ENCODE measurements at regions not wholly inside any gene's neighbourhood (a gene's known extent, or its start where the extent isn't known, plus 50 kb on each side); places are given as distances from the start of the nearest gene placed in this dataset.

- TF ChIP-seq ZNF571 (tag by site-specific recombination; IDR thresholded peaks at IDR 0.05) (no peak), CTCF (tag by site-specific recombination; IDR thresholded peaks at IDR 0.05) (no peak), TRIM28 (IDR thresholded peaks at IDR 0.05; ENCODE audit: borderline replicate concordance, low read length) (no peak), ZNF626 (tag by site-specific recombination; IDR thresholded peaks at IDR 0.05) (no peak), ZNF623 (tag by site-specific recombination; IDR thresholded peaks at IDR 0.05) (no peak), ELK4 (IDR thresholded peaks at IDR 0.05; ENCODE audit: borderline replicate concordance, low read depth, low read length) (no peak), MZF1 (tag by site-specific recombination; IDR thresholded peaks at IDR 0.05; ENCODE audit: borderline replicate concordance) (no peak), KLF17 (tag by site-specific recombination; IDR thresholded peaks at IDR 0.05) (no peak), ZNF138 (tag by site-specific recombination; IDR thresholded peaks at IDR 0.05; ENCODE audit: borderline replicate concordance) (no peak), ZNF274 (IDR thresholded peaks at IDR 0.05; ENCODE audit: low read length) (no peak), ZNF274 (tag by site-specific recombination; IDR thresholded peaks at IDR 0.05; ENCODE audit: borderline replicate concordance) (no peak), REST (tag by site-specific recombination; IDR thresholded peaks at IDR 0.05) (no peak)
- TF ChIP-seq, protein P1, sequence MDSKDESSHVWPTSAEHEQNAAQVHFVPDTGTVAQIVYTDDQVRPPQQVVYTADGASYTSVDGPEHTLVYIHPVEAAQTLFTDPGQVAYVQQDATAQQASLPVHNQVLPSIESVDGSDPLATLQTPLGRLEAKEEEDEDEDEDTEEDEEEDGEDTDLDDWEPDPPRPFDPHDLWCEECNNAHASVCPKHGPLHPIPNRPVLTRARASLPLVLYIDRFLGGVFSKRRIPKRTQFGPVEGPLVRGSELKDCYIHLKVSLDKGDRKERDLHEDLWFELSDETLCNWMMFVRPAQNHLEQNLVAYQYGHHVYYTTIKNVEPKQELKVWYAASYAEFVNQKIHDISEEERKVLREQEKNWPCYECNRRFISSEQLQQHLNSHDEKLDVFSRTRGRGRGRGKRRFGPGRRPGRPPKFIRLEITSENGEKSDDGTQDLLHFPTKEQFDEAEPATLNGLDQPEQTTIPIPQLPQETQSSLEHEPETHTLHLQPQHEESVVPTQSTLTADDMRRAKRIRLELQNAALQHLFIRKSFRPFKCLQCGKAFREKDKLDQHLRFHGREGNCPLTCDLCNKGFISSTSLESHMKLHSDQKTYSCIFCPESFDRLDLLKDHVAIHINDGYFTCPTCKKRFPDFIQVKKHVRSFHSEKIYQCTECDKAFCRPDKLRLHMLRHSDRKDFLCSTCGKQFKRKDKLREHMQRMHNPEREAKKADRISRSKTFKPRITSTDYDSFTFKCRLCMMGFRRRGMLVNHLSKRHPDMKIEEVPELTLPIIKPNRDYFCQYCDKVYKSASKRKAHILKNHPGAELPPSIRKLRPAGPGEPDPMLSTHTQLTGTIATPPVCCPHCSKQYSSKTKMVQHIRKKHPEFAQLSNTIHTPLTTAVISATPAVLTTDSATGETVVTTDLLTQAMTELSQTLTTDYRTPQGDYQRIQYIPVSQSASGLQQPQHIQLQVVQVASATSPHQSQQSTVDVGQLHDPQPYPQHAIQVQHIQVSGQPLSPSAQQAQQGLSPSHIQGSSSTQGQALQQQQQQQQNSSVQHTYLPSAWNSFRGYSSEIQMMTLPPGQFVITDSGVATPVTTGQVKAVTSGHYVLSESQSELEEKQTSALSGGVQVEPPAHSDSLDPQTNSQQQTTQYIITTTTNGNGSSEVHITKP (tag by site-specific recombination; IDR thresholded peaks at IDR 0.05), result no peak
- TF ChIP-seq, protein P2, sequence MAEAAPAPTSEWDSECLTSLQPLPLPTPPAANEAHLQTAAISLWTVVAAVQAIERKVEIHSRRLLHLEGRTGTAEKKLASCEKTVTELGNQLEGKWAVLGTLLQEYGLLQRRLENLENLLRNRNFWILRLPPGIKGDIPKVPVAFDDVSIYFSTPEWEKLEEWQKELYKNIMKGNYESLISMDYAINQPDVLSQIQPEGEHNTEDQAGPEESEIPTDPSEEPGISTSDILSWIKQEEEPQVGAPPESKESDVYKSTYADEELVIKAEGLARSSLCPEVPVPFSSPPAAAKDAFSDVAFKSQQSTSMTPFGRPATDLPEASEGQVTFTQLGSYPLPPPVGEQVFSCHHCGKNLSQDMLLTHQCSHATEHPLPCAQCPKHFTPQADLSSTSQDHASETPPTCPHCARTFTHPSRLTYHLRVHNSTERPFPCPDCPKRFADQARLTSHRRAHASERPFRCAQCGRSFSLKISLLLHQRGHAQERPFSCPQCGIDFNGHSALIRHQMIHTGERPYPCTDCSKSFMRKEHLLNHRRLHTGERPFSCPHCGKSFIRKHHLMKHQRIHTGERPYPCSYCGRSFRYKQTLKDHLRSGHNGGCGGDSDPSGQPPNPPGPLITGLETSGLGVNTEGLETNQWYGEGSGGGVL (tag by site-specific recombination; IDR thresholded peaks at IDR 0.05), result no peak
Measured at GRCh38 chr2:150937030-150937429, 324.6 kb downstream of the RBM43 start.

All from HEK293 (cell line).